LNCAP (cell line): ENCODE measurements at regions not wholly inside any gene's neighbourhood (a gene's known extent, or its start where the extent isn't known, plus 50 kb on each side); places are given as distances from the start of the nearest gene placed in this dataset.

Experiments used
- TF ChIP-seq, protein P1 (sequence below): fragments of 450-650 bp; IDR thresholded peaks from 2 replicates; pipeline ENCODE4 v1.5.1; 2017; ENCODE audit warnings: mild to moderate bottlenecking

GRCh38 chr16:86020971-86021370, 122.0 kb downstream of the IRF8 start:
- TF ChIP-seq, protein P1, sequence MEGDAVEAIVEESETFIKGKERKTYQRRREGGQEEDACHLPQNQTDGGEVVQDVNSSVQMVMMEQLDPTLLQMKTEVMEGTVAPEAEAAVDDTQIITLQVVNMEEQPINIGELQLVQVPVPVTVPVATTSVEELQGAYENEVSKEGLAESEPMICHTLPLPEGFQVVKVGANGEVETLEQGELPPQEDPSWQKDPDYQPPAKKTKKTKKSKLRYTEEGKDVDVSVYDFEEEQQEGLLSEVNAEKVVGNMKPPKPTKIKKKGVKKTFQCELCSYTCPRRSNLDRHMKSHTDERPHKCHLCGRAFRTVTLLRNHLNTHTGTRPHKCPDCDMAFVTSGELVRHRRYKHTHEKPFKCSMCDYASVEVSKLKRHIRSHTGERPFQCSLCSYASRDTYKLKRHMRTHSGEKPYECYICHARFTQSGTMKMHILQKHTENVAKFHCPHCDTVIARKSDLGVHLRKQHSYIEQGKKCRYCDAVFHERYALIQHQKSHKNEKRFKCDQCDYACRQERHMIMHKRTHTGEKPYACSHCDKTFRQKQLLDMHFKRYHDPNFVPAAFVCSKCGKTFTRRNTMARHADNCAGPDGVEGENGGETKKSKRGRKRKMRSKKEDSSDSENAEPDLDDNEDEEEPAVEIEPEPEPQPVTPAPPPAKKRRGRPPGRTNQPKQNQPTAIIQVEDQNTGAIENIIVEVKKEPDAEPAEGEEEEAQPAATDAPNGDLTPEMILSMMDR, result no peak

DNA sequence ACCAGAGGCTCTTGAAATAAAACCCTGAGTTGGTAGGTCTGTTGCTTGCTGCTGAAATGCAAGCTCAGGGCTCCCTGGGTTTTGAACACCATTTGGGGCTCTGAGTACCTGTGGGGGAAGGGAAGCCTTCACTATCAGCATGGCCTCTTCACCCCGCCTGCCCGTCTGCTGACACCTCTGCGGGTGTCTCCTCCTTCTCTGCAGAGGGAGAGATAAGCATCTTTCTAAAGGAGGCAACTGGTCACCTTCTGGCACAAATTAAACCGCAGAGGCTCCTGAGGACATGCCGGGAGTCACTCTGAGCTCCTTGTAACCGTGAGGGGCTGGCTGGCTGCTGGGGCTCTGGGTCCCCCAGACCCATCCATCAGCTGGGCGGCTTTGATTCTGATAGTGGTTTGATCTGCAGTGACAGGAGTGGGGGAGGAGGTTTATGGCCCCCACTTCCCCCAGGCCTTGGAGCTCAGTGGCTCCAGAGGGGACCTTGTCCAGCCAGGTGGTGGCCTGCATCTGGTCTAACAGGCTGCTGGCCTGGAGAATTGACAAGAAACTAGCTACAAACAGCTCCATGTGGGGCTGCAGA, 123.5 kb downstream of the IRF8 start:
- TF ChIP-seq, protein P1, result no peak

DNA sequence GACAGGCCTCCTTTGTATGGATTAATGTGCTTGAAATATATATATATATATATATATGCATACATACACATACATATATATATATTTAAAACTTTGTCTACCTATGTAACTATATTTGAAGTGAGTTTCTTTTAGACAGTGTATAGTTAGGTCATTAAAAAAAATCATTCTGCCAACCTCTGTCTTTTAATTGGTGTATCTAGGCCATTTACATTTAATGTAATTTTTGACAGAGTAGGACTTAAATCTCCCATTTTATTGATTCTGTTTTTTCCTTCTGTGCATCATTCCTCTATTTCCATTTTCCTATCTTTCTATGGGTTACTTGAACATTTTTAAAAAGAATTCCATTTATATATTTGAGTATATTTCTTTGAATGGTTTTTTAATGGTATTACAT, 125.2 kb downstream of the IRF8 start:
- TF ChIP-seq, protein P1, result no peak

- TF ChIP-seq, protein P1, result no peak
Measured at GRCh38 chr16:86025706-86026105, 126.7 kb downstream of the IRF8 start.

DNA sequence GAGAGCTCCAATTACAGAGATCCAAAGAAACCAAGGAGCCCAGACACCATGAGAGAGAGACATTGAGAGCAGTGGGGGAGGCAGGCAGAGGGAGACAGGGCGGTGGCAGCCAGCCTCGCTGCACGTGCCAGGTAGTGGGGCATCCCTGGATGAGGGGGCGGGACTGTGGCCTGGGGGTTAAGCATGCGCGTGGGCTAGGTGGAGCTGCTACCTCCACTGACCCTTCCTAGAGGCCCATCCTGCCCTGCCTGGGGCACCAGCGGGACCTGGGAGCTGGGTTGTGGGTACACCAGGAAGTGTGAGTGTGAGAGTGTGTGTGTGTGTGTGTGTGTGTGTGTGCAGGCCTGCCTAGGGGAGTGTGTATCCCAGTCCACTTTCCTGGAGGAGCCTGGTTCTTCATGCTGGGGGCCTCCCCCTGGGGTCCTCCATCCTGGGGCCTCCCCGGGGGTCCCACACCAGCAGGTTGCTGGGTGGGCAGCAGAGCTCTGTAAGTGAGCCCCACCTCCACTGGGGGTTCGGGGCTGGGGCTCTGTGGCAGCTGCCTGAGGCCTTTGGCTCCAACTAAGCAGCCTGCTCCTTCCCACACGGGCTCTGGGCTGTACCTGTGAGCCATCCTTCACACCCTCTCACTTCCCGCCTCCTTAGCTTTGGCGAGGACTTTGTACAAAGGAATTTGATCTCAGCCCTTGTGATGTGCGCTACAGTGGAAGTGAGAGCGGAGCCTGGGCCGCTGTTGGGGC, 127.4 kb downstream of the IRF8 start:
- TF ChIP-seq, protein P1, result no peak

DNA sequence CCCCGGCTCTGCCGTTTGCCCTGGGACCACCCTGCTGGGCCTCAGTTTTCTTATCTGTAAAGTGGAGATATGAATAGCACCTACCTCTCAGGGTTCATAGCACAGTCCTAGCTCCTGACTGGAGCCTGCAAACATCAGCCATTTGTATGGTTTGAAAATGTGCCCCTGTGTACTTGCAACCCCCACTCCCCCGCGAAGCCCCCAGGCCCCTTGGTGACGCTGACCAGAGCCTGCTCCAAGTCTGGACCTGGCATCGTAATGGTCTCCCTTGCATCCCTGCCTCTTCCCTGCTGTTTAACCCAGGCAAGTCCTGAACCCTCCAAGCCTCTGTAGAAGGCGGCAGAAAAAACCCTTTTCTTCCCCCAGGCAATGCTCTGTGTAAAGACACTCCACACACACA, 128.0 kb downstream of the IRF8 start:
- TF ChIP-seq, protein P1, result no peak

DNA sequence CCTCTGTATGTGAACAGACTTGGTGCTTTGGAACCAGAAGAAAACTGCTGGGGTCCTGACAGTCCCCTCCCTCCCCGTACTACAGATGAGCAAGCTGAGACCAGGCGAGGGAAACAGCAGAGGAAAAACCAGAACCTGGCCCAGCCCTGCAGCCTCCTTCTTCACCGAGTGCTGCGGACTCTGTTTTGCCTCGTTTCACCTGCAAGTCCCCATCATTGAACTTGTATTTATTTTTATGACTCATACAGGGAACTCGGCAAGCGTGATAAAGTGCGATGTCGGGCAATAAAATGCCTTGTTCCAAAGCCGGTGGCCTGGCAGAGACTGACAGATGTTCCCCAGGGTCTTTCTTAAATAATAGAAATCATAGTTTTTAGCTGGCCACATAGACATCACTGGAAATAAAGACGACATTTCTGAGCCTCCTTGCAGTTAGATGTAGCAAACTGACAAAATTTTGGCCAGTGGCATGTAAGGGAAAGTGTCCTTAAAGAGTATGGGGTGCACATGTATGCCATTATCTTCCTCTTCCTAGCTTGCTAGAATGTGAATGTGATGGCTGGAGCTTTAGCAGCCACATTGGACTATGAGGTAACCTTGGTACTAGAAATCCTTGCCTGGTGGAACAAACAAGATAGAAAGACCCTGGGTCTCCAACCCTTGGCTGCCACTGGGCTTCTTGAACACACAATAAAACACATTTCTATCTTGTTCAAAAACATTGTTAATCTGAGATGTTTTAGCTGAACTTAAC, 128.6 kb downstream of the IRF8 start:
- TF ChIP-seq, protein P1, result no peak
